ENCODE measurements at regions not wholly inside any gene's neighbourhood (a gene's known extent, or its start where the extent isn't known, plus 50 kb on each side); places are given as distances from the start of the nearest gene placed in this dataset.
"Not testable (repeated sequence)": the region's sequence is repeated elsewhere in the genome, so short reads cannot be mapped to it uniquely, and the experiment has no call there.

- FAIRE-seq (no peak), DNase-seq (ENCODE audit: low spot score) (no peak)
These were observed 62.2 kb downstream of the SPANXN3 start for GRCh38 chrX:143455046-143455445.

DNA sequence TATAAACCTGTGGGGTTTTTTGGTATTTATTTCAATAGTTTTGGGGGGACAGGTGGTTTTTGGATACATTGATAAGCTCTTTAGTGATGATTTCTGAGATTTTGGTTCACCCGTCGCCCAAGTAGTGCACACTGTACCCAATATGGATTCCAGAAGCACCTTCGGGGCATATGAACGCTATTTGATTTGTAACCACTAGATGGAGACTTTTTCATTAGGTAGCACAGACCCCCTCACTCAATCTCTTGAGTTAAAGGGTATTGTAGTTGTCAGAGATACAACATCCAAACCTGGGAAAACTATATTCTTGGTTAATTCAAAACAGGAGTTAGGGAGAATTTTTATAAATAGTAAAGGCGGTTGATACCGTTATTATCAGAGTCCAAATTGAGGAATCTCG is 79.8 kb downstream of the SPANXN3 start:
- FAIRE-seq, result no peak

DNA sequence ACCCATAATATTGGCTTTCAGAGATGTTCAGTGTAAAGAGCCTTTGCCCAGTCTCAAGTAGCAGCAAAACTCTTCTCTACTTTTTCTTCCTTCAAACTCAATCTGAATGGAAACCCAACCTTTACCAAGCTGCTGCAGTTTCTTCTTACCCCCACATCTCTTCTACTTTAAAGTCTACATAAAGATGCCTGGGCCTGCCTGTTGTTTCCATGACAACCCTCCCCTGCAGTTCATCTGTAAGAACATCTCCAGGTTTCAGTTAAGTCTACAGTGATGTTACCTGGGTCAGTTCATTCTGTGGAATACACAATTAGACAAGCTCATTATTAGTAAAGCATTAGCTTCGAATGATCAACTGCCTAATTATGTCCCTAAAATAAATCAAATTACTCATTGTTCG is 81.4 kb downstream of the SPANXN3 start:
- DNase-seq (ENCODE audit: low spot score) (no peak), FAIRE-seq (no peak)

More for the DNA sequence above, 79.8 kb downstream of the SPANXN3 start:
- DNase-seq (ENCODE audit: low spot score), result peak; percentile 1

DNA sequence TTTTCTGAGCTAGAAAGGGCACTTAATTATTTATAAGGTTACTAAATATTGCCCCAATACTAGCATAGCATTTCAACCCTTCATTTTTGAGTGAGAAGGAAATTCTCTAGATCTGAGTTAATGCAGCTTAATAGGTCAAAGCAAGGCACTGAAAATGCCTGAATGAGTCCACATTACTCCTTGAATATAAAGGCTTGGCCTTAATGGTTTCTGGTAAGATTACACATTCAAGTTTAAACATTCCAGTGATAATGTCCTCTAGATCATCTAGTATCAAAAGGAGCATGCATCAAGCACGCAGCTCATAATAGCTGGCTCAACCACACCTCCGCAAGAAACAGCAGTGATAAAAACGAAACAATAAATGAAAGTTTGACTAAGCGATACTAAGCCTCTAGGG is 87.5 kb downstream of the SPANXN3 start:
- no peak for FAIRE-seq
- no peak for DNase-seq (ENCODE audit: low spot score)

DNA sequence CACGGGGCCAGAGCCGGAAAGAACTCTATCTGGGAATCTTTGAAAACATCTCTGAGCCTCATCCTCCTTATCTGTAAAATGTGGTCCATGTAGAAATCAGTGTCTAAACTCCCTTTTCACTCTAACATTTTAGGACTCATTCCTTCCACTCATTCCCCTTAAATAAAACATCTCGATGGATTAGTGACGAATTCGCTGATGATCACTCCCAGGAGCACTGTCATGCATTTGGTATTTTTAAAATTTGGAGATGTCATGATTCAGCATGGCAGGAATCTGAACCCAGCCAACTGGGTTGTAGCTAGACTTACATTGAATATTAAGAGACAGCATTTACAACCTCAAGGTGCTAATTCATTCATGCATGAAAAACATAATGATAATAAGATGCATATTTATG is 88.1 kb downstream of the SPANXN3 start:
- DNase-seq (ENCODE audit: low spot score), result peak; percentile 6
- FAIRE-seq, result no peak

- FAIRE-seq (no peak), DNase-seq (ENCODE audit: low spot score) (no peak)
These were observed 116.1 kb downstream of the SPANXN3 start for GRCh38 chrX:143401160-143401559.

DNA sequence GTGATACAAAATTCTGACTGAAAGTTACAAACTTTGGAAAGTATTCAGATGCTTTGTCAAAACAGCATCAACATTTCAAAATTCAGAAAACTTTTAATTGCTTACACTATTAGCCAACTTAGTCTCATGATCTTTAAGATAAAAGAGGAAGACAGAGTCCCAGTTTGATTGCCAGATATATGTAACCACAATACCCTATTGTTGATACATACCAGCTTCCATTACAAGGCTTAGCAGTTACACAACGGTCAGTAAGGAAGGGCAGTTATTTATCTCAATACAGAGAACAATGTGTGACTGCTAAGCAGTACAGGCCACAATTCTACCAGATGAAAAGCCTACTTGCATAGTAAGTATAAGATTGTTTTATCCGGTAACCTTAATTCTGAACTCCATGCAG is 138.4 kb downstream of the SPANXN3 start:
- DNase-seq (ENCODE audit: low spot score) (no peak), FAIRE-seq (no peak)

- FAIRE-seq (no peak), DNase-seq (ENCODE audit: low spot score) (no peak)
These were observed 153.9 kb downstream of the SPANXN3 start for GRCh38 chrX:143363419-143363818.

DNA sequence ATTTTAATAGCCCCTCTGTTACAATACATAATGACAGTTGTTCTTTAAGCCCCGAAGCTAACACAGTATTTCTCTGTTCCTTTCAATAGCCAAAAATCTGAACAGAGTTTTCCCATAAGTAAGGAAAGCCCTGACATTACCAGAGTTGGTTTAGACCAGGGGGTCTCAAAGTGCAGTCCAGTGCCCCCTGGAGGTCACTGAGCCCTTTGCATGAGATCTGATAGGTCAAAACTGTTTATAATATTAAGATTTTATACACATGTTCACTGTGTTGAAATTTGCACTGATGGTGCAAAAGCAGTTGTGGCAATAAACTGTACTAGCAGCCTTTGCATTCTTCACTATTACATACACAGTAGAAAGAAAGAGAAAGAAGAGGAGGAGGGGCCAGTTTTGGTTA is 177.1 kb downstream of the SPANXN3 start:
- DNase-seq (ENCODE audit: low spot score), result no peak
- FAIRE-seq, result no peak

- DNase-seq (ENCODE audit: low spot score), result no peak
- no peak for FAIRE-seq
These were observed 181.0 kb downstream of the SPANXN3 start for GRCh38 chrX:143336261-143336660.

DNA sequence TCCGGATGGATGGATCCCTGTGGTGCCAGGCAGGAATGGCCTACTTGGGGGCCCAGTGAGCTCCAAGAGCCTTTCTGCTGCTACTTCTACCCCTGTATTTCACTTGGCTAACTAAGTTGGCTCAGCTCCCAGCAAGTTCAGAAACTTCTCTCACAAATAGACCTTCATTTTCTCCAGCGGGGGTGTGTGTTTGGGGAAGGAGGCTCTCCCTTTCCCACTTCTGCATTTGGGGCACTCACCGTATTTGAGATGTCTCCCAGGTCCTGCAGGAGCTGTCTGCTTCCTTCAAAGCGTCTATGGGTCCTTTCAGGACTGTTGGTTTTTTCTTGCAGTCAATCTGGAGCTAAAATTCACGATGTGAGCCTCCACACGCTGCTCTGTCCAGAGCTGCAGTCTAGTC is 197.7 kb downstream of the SPANXN3 start:
- DNase-seq (ENCODE audit: low spot score) (no peak), FAIRE-seq (no peak)

- FAIRE-seq; DNase-seq (ENCODE audit: low spot score): not testable (repeated sequence)
These were observed 198.4 kb downstream of the SPANXN3 start for GRCh38 chrX:143318857-143319256.

GRCh38 chrX:143306991-143307937 is 210.0 kb downstream of the SPANXN3 start:
- DNase-seq (ENCODE audit: low spot score) (no peak), FAIRE-seq (no peak)

- DNase-seq (ENCODE audit: low spot score), result no peak
- no peak for FAIRE-seq
These were observed 212.8 kb downstream of the SPANXN3 start for GRCh38 chrX:143304518-143304917.

GRCh38 chrX:143304025-143304424 is 213.2 kb downstream of the SPANXN3 start:
- FAIRE-seq (no peak), DNase-seq (ENCODE audit: low spot score) (no peak)

GRCh38 chrX:143298663-143299241 is 218.5 kb downstream of the SPANXN3 start:
- DNase-seq (ENCODE audit: low spot score) (no peak), FAIRE-seq (no peak)

DNA sequence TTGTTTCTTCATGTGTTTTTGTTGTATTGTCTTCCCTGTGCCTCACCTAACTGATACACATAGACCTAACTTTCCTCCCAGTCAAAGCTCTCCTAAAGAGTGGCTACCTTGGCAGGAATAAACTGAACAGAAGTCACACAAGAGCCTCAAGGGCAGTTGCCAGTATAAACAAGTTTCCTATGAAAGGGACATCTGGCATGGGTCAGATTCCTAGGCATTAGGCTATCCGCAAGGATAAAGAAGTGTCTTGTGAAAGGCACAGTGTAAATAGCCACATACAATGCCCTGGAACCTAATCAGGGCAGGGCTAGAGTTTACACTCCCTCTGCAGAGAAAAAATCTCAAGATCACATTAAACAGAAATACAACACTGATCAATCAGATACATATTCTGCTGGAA is 220.8 kb downstream of the SPANXN3 start:
- FAIRE-seq, result no peak

GRCh38 chrX:143287236-143287635 is 230.0 kb downstream of the SPANXN3 start:
- DNase-seq (ENCODE audit: low spot score) (no peak), FAIRE-seq (no peak)

More for the DNA sequence above, 220.8 kb downstream of the SPANXN3 start:
- no peak for DNase-seq (ENCODE audit: low spot score)

- FAIRE-seq (no peak), DNase-seq (ENCODE audit: low spot score) (no peak)
These were observed 244.6 kb downstream of the SPANXN4 start for GRCh38 chrX:143270317-143270716.

GRCh38 chrX:143244593-143244992 is 218.9 kb downstream of the SPANXN4 start:
- not testable (repeated sequence) for DNase-seq (ENCODE audit: low spot score); FAIRE-seq

- no peak for FAIRE-seq
- DNase-seq (ENCODE audit: low spot score), result peak; percentile 1
These were observed 214.9 kb downstream of the SPANXN4 start for GRCh38 chrX:143240658-143241057.

GRCh38 chrX:143231492-143231891 is 205.8 kb downstream of the SPANXN4 start:
- FAIRE-seq, result no peak
- no peak for DNase-seq (ENCODE audit: low spot score)

DNA sequence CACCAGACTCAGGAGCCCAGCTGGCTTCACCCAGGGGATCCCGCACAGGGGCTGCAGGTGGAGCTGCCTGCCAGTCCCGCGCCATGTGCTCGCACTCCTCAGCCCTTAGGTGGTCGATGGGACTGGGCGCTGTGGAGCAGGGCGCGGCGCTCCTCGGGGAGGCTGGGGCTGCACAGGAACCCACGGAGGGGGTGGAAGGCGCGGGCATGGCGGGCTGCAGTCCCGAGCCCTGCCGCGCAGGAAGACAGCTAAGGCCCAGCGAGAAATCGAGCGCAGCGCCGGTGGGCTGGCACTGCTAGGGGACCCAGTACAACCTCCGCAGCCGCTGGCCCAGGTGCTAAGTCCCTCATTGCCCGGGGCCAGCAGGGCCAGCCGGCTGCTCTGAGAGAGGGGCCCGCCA is 202.9 kb downstream of the SPANXN4 start:
- not testable (repeated sequence) for DNase-seq (ENCODE audit: low spot score); FAIRE-seq

Measured in urothelium cell line (cell line).